AG04449 (cell line): ENCODE measurements at regions not wholly inside any gene's neighbourhood (a gene's known extent, or its start where the extent isn't known, plus 50 kb on each side); places are given as distances from the start of the nearest gene placed in this dataset.
A peak's percentile ranks its signal among the peaks of the same experiment; 100 is the strongest.

Source experiments
- CTCF ChIA-PET: fragments of 350-600 bp; formaldehyde crosslinking; extraction: SDS; loops from one replicate; lab custom pipeline; 2021; ENCODE audit warnings: antibody characterized with exemption; lab: Yijun Ruan, JAX
- POLR2A ChIA-PET: fragments of 400-600, 350-600 bp; formaldehyde crosslinking; extraction: SDS; loops from one replicate; lab custom pipeline; 2020; ENCODE audit warnings: antibody characterized with exemption, inconsistent platforms; lab: Yijun Ruan, JAX
- DNase-seq: peaks from one replicate; pipeline ENCODE4 v3.0.0-alpha.2; 2010; ENCODE audit warnings: low read depth, low spot score
- H3K4me3 ChIP-seq: 2 replicates; pipeline ENCODE4 v1.5.1; 2011; ENCODE audit warnings: low read depth, mild to moderate bottlenecking, control low read depth, low read length
- TF ChIP-seq, protein P1 (sequence below): IDR thresholded peaks from one replicate; pipeline ENCODE4 v1.5.1; 2011; ENCODE audit warnings: mild to moderate bottlenecking, moderate library complexity, low read length, control low read depth, inconsistent platforms; ENCODE audit not compliant: insufficient read depth; ENCODE audit errors: missing control alignments

DNA sequence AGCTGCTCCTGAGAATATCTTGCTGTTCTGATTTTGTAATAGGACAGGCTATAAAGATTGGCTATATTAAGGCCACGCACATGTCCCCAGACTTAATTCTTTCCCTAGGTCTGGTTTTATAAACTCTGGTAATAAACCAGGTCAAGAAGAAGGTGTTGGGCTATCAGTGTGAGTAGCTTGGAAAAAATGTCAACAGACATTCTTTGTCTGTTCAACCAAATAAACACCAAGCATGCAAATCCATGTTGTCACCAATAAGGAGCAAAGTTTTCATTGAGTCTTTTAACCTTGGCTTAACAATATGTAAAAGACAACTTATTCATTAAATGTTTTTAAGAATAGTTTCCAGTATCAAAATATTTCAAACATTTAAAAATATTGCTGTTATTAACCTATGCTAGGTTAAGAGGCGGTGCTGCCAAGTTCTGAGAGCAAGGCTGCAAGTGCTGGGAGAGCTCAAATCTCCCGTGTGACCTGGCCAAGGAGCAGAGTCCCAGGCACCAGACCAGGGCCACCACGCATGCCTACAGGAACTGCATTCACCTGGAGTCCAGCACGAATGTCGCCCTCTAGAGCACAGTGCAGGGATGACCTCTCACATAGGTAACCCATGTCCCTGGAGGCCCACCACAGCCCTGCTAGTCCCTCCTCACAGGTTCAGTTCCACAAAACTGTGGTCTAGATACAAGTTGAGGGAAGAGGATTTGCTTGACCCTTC is 120.5 kb upstream of the POU3F3 start:
- CTCF ChIA-PET = interaction anchor here (1.6 kb wide), 1 partner anchor 116 kb away, joined by 5 read pairs; no protein-coding TSS in a partner anchor
- no peak for DNase-seq
- TF ChIP-seq, protein P1, sequence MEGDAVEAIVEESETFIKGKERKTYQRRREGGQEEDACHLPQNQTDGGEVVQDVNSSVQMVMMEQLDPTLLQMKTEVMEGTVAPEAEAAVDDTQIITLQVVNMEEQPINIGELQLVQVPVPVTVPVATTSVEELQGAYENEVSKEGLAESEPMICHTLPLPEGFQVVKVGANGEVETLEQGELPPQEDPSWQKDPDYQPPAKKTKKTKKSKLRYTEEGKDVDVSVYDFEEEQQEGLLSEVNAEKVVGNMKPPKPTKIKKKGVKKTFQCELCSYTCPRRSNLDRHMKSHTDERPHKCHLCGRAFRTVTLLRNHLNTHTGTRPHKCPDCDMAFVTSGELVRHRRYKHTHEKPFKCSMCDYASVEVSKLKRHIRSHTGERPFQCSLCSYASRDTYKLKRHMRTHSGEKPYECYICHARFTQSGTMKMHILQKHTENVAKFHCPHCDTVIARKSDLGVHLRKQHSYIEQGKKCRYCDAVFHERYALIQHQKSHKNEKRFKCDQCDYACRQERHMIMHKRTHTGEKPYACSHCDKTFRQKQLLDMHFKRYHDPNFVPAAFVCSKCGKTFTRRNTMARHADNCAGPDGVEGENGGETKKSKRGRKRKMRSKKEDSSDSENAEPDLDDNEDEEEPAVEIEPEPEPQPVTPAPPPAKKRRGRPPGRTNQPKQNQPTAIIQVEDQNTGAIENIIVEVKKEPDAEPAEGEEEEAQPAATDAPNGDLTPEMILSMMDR = peak; percentile 26
- POLR2A ChIA-PET = no interaction called here
- no peak overlapping the region for H3K4me3 ChIP-seq

DNA sequence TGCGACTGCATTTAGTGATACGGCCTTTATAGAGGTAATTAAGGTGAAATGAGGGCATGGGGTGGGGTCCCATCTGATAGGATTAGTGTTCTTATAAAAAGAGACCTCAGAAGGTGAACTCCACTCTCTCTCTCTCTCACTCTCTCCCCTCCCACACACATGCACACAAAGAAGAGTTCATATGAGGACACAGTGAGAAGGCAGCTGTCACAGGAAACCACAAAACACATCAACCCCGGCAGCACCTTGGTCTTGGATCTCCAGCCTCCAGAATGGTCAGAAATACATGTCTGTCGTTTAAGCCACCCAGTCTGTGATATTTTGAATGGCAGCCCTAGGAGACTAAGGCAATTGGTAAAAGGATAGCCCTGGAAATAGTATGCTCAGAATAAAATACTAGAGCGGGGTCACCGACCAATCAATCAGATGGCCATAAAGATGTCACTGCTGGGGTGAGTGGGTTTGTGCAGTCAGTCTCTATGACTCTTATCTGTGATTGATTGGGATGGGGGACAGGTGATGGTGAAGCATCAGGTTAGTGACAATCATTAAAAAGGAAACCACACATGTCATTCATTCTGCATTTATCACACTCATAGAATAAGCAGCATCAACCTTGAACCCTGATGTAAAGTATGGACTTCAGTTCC is 118.9 kb upstream of the POU3F3 start:
- TF ChIP-seq, protein P1 = no peak
- no peak overlapping the region for H3K4me3 ChIP-seq
- POLR2A ChIA-PET = no interaction called here
- CTCF ChIA-PET = no interaction called here
- no peak for DNase-seq

DNA sequence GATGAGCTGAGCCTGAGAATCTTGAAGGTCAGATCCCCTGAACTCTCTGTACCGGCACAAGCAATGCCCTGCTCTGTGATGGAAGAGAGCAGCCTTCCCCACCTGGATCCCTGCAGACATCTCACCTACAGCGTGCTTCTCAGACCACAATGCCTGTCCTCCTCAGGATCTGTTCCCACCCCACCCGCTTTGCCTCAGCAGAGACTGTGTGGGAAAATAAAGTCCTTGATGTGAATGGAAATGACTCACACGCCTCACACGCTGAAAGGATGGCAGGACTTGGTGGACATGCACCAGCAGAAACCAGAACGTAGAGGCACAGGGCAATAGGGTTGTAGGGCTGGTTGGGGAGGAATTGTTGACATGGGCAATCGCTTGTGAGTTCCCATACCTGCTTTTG is 117.9 kb upstream of the POU3F3 start:
- ChIA-PET CTCF (no interaction called here), POLR2A (no interaction called here)
- TF ChIP-seq, protein P1 = no peak
- no peak for DNase-seq
- no peak overlapping the region for H3K4me3 ChIP-seq

DNA sequence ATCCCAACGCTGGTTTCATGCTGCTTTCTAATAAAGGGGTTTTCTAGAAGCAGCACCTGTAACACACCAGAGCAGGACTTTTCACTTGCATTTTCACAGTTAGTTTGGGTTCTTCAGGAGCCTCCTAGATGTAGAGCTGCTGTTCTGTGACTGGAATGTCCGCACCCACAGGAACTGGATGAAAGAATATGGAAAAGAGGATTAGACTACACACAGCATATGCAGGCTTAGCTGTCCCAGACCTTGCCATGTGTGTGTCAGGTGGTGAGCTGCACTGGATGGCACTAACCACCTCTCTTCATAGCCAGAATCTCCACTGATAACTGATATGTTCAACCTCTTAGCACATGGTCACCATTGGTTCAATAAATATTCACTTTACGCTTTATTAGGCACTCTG is 112.1 kb upstream of the POU3F3 start:
- CTCF ChIA-PET = no interaction called here

DNA sequence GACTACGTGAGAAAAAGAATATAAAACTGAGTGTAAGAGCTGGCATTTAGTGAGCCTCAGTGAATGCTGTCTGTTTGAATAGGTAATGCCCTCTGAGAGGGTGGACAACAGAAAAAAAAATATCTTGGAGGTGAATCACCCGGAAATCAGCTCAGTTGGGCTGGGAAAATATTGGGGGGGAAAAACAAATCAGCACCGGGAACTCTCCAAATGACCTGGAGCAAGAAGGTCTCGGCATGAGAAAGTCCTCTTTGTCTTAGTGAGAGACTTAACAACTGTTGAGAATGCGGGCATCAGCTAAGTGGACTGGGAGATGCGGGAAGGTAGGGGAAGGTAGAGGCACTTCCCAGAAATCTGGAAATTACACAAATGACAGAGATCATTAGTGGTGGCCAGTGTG is 109.4 kb upstream of the POU3F3 start:
- POLR2A ChIA-PET = no interaction called here
- TF ChIP-seq, protein P1 = no peak
- no peak for DNase-seq
- no peak overlapping the region for H3K4me3 ChIP-seq
- CTCF ChIA-PET = no interaction called here

More for the DNA sequence above, 112.1 kb upstream of the POU3F3 start:
- H3K4me3 ChIP-seq = no peak overlapping the region
- DNase-seq = no peak
- TF ChIP-seq, protein P1 = no peak
- POLR2A ChIA-PET = no interaction called here

- DNase-seq = no peak
- no peak overlapping the region for H3K4me3 ChIP-seq
- ChIA-PET CTCF (no interaction called here), POLR2A (no interaction called here)
- TF ChIP-seq, protein P1 = no peak
These were observed 108.1 kb upstream of the POU3F3 start for GRCh38 chr2:104745846-104746245.
